HCT116 (cell line): ENCODE measurements at regions not wholly inside any gene's neighbourhood (a gene's known extent, or its start where the extent isn't known, plus 50 kb on each side); places are given as distances from the start of the nearest gene placed in this dataset.

Experiments used
- CTCF ChIP-seq, 3 experiments: fragments of 200-600 bp in 1 of 3; sonication (generic) in 1 of 3; IDR thresholded peaks in 2 of 3; conservative IDR thresholded peaks in 1 of 3; 2 replicates each; pipeline ENCODE4 v1.5.1; 2012 to 2017; ENCODE audit warnings: low read depth in 2 of 3, low read length in 2 of 3, antibody characterized with exemption in 1 of 3, borderline replicate concordance in 1 of 3, control low read depth in 1 of 3, mild to moderate bottlenecking in 1 of 3, mixed read lengths in 1 of 3, mixed run types in 1 of 3, moderate library complexity in 1 of 3; ENCODE audit not compliant: insufficient read depth in 1 of 3
- EZH2 ChIP-seq: fragments of 200-600 bp; sonication (generic); IDR thresholded peaks from 2 replicates; pipeline ENCODE4 v1.6.1; 2017; ENCODE audit warnings: antibody characterized with exemption, mixed run types
- POLR2A ChIP-seq: IDR thresholded peaks from 2 replicates; pipeline ENCODE4 v1.7.0; 2011; ENCODE audit warnings: borderline replicate concordance; ENCODE audit not compliant: insufficient read depth, insufficient read length; ENCODE audit errors: extremely low read depth
- POLR2AphosphoS5 ChIP-seq: IDR thresholded peaks from 2 replicates; pipeline ENCODE4 v1.6.1; 2011; ENCODE audit warnings: mild to moderate bottlenecking, low read depth, low read length, moderate library complexity
- REST ChIP-seq: IDR thresholded peaks from 2 replicates; pipeline ENCODE4 v1.6.1; 2012; ENCODE audit warnings: low read depth
- SRF ChIP-seq: IDR thresholded peaks from 2 replicates; pipeline ENCODE4 v1.6.1; 2012; ENCODE audit warnings: low read depth
- YY1 ChIP-seq: IDR thresholded peaks from 2 replicates; pipeline ENCODE4 v1.6.1; 2011; ENCODE audit warnings: low read length, low read depth, moderate library complexity, mild to moderate bottlenecking; ENCODE audit not compliant: insufficient replicate concordance; ENCODE audit errors: extremely low read depth

- TF ChIP-seq CTCF (IDR thresholded peaks at IDR 0.05 in 2 of 3, conservative IDR thresholded peaks at IDR 0.05 in 1 of 3; ENCODE audit: borderline replicate concordance in 1 of 3, insufficient read depth in 1 of 3, low read depth in 2 of 3, low read length in 2 of 3) = no peak
- TF ChIP-seq EZH2 = no peak
- no peak for TF ChIP-seq YY1
- TF ChIP-seq POLR2A = no peak
- TF ChIP-seq SRF = no peak
- no peak for TF ChIP-seq POLR2AphosphoS5
- no peak for TF ChIP-seq REST
Observed at GRCh38 chr10:84588971-84589370, 260.6 kb downstream of the CCSER2 start.
